Dermis microvascular lymphatic vessel endothelial cell (primary cell): ENCODE measurements at regions not wholly inside any gene's neighbourhood (a gene's known extent, or its start where the extent isn't known, plus 50 kb on each side); places are given as distances from the start of the nearest gene placed in this dataset.
A peak's percentile ranks its signal among the peaks of the same experiment; 100 is the strongest.
"Not testable (repeated sequence)": the region's sequence is repeated elsewhere in the genome, so short reads cannot be mapped to it uniquely, and the experiment has no call there.

ENCODE experiments used
- DNase-seq, 2 donors: peaks; one replicate each; pipeline versions ENCODE4 v3.0.0 to v3.0.0-alpha.2; 2010; ENCODE audit warnings: low read depth in 2 of 2

DNA sequence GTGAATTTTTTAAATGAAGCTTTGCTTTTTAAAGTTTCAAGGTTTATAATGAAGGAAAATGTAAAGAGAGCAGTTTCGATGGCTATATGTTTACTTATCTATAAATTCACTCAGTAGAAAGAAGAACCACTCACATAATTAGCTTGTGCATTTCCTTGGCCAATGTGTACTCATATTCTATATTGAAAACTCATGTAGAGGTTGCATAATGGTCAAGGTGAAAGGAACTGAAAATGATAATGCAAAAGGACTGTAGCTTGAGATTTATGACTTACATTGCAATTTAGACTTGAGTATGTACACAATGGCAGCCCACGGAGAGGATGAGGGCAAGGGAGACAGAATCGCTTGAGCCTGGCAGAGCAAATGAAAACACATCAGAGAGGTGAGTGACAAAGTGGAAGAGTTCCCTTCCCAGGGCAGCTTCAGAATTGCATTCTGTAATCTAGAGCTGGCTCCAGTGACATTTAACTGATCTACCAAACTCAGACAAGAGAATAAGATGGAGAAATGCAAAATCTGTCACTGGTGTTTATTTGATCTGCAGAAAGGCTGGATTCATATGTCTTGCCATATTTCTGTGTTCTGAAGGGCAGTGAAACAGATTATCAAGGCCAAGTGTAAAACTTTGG lies 191.8 kb downstream of the TMEM200A start:
- no peak for DNase-seq

DNA sequence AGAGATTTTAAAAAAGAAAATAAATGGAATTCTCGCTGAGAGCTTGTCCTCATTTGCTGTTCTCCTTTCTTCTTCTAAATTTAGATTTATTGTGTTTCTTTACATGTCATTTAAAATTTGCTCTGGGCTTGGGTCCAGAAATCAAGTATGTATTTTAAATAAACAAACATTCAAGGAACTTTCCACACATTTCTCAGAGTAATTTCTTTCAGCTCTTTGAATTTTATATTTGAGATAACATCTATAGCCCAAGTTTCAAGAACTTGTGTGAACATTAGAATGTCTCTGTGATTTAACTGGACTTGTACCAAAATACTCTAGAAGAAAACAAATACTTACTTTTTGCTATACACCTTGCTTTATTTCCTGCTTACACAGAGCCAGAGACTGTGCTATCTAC lies 192.3 kb downstream of the TMEM200A start:
- DNase-seq: no peak

DNA sequence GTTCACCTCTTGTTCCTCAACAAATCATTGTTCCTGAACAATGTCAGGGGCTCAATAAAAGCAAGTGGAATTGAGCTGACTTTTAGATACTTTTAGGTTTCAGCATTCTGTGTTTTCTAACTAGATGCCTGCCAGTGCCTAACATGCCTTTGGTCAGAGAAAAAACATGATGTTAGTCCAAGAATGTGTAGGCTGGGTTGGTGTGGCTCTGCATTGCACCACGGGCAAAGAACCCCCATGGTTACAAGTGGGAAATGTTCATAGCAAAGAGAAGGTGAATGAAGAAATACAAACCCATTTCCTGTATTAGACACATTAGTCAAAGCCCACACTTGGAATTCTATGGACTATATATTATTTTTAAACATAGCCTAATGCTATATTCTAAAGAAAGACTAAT lies 193.3 kb downstream of the TMEM200A start:
- no peak for DNase-seq

DNA sequence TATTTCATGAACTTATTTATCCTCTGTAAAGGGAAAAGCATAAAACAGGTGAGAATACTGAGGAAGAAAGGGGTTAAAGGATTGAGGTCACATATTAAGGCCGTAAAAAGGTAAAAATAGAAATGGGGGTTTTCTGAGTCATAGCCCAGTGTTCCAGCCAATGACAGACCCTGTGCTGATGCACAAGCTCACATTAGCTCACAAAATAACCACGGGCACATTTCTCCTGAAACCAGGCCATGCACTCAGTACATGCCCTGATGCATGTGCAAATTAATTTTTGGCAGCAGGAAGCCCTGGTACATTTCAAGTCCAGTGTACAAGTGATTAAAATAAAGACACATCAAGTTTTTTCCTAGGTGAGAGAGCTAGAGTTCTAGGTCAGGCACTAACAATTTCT lies 194.4 kb downstream of the TMEM200A start:
- DNase-seq: no peak

DNA sequence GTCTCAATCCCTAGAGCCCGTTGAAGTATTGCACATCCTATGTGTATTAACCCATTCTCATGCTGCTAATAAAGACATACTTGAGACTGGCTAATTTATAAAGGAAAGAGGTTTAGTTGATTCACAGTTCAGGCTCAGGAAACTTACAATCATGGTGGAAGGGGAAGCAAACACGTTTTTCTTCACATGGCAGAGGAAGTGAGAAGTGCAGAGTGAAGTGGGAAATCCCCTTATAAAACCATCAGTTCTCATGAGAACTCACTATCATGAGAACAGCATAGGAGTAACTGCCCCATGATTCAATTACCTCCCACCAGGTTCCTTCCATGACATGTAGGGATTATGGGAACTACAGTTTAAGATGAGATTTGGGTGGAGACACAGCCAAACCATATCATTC lies 195.3 kb downstream of the TMEM200A start:
- DNase-seq: not testable (repeated sequence)

DNA sequence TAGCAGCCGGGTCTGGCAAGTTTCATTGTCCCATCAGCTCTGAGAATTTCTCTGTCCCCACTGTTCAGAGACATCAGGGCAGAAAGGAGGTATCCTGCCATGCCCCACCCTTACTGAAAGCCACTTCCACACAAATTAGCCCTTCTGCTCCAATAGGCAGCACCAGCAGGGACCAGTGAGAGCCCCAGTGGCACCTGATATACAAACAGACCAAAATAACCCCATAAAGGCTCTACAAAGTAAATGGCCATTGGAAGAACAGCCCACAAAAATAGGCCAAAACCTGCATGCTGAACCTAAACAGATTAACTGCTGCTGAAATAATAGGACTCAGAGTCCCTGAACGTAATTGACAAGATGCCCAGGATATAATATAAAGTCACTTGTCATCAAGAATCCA lies 199.9 kb downstream of the TMEM200A start:
- DNase-seq: no peak

DNA sequence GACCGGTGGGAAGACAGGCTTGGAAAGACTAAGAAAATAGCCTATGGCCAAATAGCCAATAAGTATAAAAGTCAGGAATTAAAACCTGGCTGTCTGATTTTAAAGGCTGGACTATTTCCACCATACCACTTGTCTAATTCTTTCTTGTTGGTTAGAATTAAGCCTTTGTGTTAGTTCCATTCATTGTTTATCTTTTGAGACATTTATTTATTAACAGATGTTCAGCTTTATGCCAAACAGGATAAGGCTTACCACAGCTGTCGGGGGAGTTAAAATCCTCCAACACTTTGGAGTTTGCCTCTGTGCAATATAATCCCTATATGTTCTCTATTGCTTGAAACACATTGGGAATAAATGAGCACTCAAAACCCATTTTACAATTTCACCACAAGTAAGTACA lies 208.3 kb downstream of the TMEM200A start:
- no peak for DNase-seq

DNA sequence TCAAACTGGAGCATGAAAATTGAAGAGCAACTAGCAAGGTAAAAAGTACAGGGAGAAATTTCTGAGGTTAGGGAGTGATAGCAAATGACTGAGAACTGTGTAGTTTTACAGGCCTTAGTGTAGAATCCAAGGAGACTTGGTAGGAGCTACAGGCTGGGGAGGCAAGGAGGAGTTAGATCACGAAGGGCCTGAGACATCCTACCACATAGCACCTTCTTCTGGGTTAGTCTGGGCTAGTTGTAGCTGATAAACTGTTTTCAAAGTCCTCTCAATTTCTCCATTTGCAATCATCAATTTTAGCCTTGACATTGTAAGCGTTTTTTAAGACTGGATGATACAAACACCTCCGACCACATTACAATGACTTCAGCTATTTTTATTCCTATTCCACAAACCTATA lies 209.7 kb downstream of the TMEM200A start:
- DNase-seq: no peak

DNA sequence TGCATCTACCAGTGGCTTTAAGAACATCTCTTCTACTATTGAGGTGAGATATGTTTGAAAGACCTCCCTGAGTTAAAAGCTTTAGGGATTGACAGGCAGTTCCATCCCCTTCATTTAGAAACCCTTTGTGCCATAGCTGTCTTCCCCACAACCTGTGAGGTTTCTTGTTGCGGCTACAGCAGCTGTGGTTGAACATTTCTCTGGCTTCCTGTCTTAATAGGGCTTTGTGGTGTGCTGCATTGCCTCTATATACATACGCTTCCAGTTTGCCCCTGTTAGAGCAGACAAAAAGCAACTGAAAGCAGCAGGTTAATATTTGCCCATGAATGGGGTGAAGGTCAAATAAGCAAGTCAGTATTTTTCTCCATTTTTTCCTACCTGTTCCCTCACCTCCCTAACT lies 210.2 kb downstream of the TMEM200A start:
- DNase-seq: no peak

DNA sequence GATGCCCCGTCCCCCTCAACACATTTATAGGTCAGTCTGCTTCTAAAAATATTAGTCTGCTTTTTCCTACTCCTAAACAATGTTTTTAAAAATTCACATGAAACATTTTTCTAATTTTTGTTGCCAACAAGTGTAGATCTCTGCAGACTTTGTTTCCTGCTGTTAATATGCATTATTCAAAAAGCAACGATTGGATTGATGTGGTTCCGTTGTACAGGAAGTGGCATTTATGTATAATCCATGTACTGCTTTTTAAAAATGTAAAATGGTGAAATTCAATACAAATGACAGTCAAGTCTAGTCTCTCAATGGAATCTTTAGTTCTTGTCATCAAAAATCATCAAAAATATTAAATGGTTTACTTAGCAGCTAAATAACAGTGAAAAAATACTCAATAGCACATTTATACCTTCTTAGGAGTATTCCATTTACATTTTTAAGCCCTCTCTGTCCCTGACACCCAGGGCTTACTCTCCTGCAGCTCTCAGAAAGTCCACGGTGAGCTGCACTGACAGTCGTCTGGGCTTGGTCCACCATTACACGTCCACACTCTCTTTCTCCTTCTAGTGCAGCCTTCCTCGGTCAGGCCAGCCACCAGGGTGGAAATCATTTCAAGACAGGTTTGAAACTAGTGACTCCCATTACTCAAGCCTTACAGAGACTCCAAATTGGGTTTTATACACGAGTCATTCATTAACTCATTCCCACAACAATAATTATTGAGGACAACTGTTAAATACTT lies 211.5 kb downstream of the TMEM200A start:
- DNase-seq: no peak

DNA sequence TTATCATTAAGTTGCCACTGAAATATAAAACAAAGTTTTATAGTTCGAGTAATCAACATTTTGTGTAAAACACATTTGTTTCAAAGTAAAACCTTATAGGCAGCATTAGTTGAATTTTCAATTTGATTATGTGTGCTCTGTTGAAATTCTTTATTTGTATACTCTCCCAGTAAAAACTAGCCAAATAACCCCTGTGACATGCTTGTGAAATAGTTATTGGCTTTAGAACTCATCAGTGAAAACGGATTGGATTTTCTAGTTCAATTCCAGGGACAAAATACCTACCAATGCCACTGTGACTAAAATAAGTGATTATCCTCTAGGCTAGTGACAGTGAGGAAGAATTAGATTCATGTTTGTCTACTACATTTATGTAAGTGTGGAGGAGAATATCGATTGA lies 212.9 kb downstream of the TMEM200A start:
- no peak for DNase-seq

DNA sequence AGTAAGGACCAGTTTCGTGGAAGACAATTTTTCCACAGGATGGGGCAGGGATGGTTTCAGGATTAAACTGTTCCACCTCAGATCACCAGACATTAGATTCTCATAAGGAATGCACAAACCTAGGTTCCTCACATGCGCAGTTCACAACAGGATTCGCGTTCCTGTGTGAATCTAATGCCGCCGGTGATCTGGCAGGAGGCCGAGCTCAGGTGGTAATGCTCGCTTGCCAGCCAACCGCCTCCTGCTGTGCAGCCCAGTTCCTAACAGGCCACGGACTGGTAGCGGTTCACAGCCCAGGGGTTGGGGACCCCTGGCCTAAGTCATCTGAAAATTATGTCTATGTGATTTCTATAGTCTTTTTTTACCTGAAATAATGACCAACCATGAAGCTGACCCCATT lies 217.5 kb downstream of the TMEM200A start:
- no peak for DNase-seq

DNA sequence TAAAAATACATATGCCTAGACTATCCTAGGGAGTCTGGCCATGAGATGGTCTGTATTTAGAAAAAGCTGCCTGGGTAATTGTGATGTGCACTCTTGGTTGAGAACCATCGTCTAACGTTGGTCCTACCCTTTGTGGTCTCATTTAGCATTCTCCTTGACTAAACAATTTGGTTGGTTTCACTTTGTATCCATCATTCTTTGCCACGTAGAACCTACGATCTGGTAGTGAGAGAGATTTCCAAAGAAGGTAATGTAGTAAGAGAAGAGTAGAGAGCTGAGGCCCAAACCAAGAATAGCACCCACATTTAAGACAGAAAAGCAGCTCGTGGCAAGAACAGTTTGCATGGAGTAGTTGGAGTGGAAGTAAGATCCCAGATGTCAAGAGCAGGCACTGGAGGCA lies 219.8 kb downstream of the TMEM200A start:
- no peak for DNase-seq

DNA sequence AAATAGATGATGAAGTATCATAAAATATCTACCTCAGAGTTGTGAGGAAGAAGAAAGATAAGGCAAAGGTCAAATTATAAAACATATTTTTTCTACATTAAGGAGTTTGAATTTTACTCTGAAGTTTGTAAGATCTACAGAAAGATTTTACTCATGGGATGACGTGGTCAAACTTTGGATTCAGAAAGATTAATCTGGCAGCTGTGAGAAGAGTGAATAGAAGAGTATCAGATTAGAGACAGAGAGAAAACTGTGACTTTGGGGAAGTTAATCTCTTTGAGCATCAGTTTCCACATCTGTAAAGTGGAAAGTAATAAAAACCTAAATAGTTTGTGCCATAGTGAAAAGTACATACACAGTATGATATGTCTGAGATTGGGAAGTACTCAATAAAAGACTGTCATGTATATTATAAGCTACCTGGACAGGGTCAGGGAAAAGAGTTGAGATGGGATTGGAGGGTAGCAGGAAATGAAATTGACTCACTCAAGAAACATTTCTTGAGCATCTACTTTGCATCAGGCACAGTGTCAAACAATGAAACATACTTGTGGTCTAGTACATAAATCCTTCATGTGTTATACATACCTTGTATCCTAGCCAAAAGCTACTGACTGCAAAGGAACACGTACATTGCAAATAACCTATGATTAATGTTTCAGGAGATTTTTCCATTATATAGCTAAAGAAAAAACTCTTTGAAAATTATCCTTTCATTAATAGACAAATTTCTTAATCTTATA lies 222.1 kb downstream of the TMEM200A start:
- peak in 1 of 2 donors; percentile 2 for DNase-seq

DNA sequence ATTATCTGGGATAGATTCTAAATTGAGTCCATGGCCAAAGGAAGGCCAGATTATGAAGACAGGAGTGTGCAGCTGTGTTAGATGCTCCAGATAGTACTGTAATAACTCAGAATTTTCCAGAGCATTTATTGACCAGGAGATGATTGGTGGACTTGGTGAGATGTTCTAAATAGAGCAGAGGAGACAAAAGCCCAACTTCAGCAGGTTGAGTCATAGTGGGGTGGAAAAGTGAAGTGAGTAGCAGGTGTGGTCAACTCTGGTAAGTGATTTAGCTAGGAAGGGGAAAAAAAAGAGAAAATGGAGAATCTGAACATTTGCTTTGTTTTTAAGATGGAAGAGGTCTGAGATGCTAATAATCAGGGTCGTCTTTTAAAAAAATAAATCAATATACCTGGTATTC lies 227.4 kb downstream of the TMEM200A start:
- DNase-seq: no peak

DNA sequence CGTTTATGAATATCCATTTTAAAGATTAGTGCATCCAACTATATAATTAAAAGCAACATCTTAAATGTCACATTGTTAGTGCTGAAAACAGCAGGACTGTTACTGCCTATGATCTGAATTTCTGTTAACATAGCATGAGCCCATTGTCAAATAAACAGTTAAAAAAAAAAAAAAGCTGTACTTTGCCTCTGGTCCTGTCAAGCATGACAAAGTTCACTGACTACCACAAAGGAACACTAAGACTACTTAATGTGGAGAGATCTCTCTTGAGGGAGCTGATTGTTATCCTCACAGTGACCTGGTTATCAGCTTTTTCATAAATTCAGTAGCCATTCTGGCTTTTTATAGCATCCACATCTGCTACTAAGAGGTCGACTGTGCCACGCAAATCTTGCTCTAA lies 228.1 kb downstream of the TMEM200A start:
- no peak for DNase-seq

DNA sequence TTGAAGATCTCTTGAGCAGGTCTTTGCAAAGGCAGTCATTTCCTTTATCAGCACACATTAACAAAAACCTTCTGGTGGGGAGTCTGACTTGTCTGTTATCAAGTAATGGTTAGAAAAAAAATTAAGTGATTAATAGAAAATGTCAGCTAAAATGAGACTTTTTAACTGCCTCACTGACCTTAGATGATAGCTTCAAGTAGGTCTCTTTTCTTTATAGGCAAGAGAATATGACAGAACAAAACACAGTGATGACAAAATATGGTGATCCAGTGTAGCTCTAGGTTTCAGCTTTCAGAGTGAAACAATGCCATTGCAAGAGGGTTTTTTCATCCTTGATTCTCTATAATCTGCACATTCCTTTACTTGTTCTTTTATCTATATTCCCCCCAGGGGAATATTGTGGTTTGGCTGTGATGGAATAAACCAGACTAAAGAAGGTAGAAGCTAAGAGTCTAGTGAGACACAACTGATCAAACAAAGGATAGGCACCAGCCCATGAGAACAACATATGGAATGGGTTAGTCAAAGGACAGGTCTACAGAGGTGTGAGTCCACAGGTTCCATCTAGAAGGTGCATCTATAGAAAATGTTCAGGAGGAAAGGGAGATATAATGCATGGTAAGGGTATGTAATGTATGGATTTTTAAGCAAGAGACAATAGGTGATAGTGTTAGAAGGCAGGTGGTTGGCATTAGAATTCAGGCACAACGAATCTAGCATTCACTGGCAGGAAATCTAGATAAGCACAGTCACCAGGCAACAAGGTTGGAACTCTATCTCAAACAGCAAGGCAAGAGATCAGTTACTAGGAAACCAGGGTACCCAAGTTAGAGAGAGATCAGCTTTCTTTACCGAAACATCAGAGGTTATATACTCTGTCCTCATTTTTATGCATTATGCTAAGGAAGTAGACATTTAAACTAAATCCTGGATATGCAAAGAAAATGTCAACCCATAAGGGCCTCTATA lies 228.9 kb upstream of the SMLR1 start:
- DNase-seq: no peak

DNA sequence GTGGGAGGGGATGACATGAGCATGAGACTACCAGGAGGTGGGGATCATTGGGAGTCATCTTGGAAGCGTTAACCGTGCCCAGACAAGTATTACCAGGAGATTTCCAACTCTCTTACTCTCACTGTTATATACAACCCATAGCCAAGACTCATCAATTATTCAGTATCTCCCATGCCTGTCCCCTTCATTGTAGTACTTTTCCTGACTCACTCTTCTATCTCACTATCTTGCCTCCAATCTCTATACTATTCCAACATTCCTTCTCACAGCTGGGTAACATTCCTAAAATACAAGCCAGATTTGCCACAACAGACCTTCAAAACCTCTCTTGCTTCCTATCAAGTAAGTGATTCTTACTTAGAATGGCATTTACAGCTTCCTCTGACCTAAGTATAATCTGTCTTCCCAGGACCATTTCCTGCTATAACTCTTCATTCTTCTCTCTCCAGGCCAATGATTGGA lies 226.3 kb upstream of the SMLR1 start:
- peak in 1 of 2 donors; percentile 41 for DNase-seq

DNA sequence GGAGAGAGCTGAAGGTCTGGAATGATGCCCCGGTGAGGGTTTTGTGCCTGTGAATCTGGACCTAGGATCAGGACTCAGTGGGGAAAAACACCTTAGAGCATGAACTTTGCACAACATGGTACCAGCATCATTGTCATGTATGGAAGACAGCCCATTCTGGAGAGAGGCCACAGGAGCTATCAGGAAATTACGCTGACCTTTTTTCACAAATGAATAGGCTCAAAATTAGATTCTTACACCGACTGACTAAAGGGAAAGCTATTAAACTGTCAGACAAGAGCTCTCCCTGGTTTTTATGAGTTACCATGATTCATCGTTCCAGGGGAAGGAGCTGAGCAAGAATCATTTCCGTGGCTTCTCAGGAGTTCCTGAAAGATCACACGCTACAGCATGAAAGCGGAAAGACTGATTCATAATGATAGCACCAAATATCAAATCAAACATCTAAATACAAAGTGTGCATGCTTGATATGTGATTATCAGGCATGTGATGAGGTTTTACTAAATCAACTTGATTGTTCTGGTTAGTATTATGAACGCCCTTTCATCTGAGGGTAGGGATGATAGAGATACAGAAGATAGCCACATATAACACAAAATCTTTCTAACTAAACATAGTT lies 224.9 kb upstream of the SMLR1 start:
- peak; percentile 80 to 98 for DNase-seq

DNA sequence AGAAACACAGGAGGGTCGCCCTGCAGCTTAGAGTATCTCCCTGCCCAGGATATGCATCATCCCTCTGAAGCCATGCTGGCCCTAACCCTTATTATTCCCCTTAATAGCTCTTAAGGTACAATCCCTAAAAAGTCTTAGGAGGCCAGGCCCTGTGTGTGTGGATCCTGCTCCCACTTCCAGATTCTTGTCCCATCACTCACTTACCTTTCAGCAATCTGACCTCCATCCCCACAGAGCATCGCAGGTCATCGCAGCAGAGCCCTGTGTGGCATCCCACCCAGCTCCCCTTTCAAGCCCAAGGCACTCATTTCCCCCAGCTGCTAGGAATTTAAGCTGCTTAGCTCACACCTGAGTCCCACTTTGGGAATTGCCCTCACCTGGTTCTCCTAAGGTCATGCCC lies 223.8 kb upstream of the SMLR1 start:
- peak in 1 of 2 donors; percentile 12 for DNase-seq

DNA sequence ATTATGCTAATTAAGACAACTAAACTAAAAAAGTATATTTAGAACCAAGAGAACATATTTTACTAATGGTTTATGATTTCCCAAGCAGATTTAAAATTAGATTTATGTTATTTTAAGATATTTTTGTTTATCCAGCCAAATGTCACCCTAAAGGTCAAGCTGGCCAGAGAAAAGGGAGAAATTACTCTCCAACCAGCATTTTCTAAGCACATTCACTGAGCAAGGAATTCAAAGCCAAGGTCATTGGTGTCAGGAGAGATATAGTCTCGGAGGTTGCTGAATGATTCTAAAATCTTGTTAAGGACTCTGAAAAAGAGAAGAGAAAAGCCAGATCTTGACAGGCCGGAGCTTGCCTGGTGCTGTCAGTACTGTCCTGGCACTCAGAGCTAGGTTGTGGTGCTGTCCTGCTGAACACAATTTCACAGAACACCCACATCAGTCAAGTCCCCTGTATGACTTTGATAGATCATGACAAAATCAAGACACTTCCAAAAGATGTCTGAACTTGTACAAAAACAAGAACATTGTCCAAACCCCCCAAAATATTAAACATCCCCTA lies 222.3 kb upstream of the SMLR1 start:
- DNase-seq: no peak
